WTC11 (cell line): ENCODE measurements at regions not wholly inside any gene's neighbourhood (a gene's known extent, or its start where the extent isn't known, plus 50 kb on each side); places are given as distances from the start of the nearest gene placed in this dataset.

Source experiments
- ATF3 ChIP-seq: sonication (generic); formaldehyde crosslinking; conservative IDR thresholded peaks from 2 replicates; pipeline ENCODE4 v1.8.1; 2022; ENCODE audit warnings: mild to moderate bottlenecking, missing genetic modification reagents
- CTCF ChIP-seq: fragments of 200-600 bp; IDR thresholded peaks from 2 replicates; pipeline ENCODE4 v1.8.0; 2022; ENCODE audit warnings: antibody characterized with exemption
- FOXK1 ChIP-seq: sonication (generic); formaldehyde crosslinking; IDR thresholded peaks from 2 replicates; pipeline ENCODE4 v1.8.0; 2022; ENCODE audit warnings: mild to moderate bottlenecking, moderate library complexity, missing genetic modification reagents
- GABPB1 ChIP-seq: sonication (generic); formaldehyde crosslinking; IDR thresholded peaks from 2 replicates; pipeline ENCODE4 v1.8.1; 2023; ENCODE audit warnings: mild to moderate bottlenecking, missing genetic modification reagents
- JUN ChIP-seq: sonication (generic); formaldehyde crosslinking; IDR thresholded peaks from 2 replicates; pipeline ENCODE4 v1.8.0; 2023; ENCODE audit warnings: mild to moderate bottlenecking, missing genetic modification reagents
- NR2C2 ChIP-seq: sonication (generic); formaldehyde crosslinking; IDR thresholded peaks from 2 replicates; pipeline ENCODE4 v1.8.0; 2022; ENCODE audit warnings: mild to moderate bottlenecking, missing genetic modification reagents
- SMAD3 ChIP-seq: sonication (generic); formaldehyde crosslinking; IDR thresholded peaks from 2 replicates; pipeline ENCODE4 v1.8.0; 2022; ENCODE audit warnings: missing genetic modification reagents, mild to moderate bottlenecking, borderline replicate concordance
- TEAD4 ChIP-seq: sonication (generic); formaldehyde crosslinking; IDR thresholded peaks from 2 replicates; pipeline ENCODE4 v1.8.0; 2022; ENCODE audit warnings: mild to moderate bottlenecking, missing genetic modification reagents
- USF1 ChIP-seq: sonication (generic); formaldehyde crosslinking; IDR thresholded peaks from 2 replicates; pipeline ENCODE4 v1.8.0; 2022; ENCODE audit warnings: mild to moderate bottlenecking, missing genetic modification reagents
- ZNF121 ChIP-seq: sonication (generic); formaldehyde crosslinking; IDR thresholded peaks from 2 replicates; pipeline ENCODE4 v1.8.0; 2023; ENCODE audit warnings: missing genetic modification reagents
- ZNF263 ChIP-seq: sonication (generic); formaldehyde crosslinking; IDR thresholded peaks from 2 replicates; pipeline ENCODE4 v1.8.1; 2022; ENCODE audit warnings: low read depth, mild to moderate bottlenecking, moderate library complexity, missing genetic modification reagents
- TF ChIP-seq, protein P1 (sequence below): sonication (generic); formaldehyde crosslinking; IDR thresholded peaks from 2 replicates; pipeline ENCODE4 v1.8.1; 2023; ENCODE audit warnings: mild to moderate bottlenecking, missing genetic modification reagents
- TF ChIP-seq, protein P2 (sequence below): sonication (generic); formaldehyde crosslinking; IDR thresholded peaks from 2 replicates; pipeline ENCODE4 v1.8.0; 2023; ENCODE audit warnings: missing genetic modification reagents
- TF ChIP-seq, protein P3 (sequence below): sonication (generic); formaldehyde crosslinking; IDR thresholded peaks from 2 replicates; pipeline ENCODE4 v1.8.1; 2023; ENCODE audit warnings: mild to moderate bottlenecking, missing genetic modification reagents, moderate library complexity

DNA sequence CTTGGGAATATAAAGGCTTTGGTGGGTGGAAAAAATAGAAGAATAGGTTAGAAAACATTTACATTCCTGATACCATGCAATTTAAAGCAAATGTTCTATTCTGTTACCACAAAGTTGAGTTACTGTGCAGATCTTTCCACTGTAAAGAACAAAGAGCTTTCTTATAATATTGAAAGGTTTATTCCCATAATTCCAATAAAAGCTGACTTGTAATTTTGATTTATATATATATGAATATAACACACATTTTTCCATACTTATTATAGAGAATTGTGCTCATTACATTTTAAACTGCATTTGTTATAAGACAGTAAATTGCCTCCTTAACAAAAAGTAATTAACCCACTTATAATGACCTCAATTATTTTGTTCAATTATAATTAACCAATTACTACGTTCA lies 135.9 kb downstream of the RNASET2 start:
- TF ChIP-seq JUN (CRISPR knock-in tag): no peak
- TF ChIP-seq CTCF: no peak
- no peak for TF ChIP-seq ATF3
- no peak for TF ChIP-seq USF1 (CRISPR knock-in tag)
- TF ChIP-seq ZNF121 (CRISPR knock-in tag): no peak
- TF ChIP-seq NR2C2: no peak
- TF ChIP-seq, protein P1, sequence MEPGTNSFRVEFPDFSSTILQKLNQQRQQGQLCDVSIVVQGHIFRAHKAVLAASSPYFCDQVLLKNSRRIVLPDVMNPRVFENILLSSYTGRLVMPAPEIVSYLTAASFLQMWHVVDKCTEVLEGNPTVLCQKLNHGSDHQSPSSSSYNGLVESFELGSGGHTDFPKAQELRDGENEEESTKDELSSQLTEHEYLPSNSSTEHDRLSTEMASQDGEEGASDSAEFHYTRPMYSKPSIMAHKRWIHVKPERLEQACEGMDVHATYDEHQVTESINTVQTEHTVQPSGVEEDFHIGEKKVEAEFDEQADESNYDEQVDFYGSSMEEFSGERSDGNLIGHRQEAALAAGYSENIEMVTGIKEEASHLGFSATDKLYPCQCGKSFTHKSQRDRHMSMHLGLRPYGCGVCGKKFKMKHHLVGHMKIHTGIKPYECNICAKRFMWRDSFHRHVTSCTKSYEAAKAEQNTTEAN (CRISPR knock-in tag): no peak
- TF ChIP-seq SMAD3 (CRISPR knock-in tag): no peak
- TF ChIP-seq, protein P2, sequence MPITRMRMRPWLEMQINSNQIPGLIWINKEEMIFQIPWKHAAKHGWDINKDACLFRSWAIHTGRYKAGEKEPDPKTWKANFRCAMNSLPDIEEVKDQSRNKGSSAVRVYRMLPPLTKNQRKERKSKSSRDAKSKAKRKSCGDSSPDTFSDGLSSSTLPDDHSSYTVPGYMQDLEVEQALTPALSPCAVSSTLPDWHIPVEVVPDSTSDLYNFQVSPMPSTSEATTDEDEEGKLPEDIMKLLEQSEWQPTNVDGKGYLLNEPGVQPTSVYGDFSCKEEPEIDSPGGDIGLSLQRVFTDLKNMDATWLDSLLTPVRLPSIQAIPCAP (CRISPR knock-in tag): no peak
- TF ChIP-seq ZNF263 (CRISPR knock-in tag): no peak
- TF ChIP-seq, protein P3, sequence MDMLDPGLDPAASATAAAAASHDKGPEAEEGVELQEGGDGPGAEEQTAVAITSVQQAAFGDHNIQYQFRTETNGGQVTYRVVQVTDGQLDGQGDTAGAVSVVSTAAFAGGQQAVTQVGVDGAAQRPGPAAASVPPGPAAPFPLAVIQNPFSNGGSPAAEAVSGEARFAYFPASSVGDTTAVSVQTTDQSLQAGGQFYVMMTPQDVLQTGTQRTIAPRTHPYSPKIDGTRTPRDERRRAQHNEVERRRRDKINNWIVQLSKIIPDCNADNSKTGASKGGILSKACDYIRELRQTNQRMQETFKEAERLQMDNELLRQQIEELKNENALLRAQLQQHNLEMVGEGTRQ (CRISPR knock-in tag): no peak
- TF ChIP-seq GABPB1 (CRISPR knock-in tag): no peak
- TF ChIP-seq FOXK1 (CRISPR knock-in tag): no peak
- TF ChIP-seq TEAD4: no peak
